GM23338 (cell line): ENCODE measurements at regions not wholly inside any gene's neighbourhood (a gene's known extent, or its start where the extent isn't known, plus 50 kb on each side); places are given as distances from the start of the nearest gene placed in this dataset.

Experiments used
- ATAC-seq: fragments of 200-7000 bp; cut with Tn5 transposase; 3 replicates; pipeline ENCODE4 v1.9.1; 2020
- DNase-seq: peaks from one replicate; pipeline ENCODE4 v3.0.0-alpha.2; 2015; ENCODE audit warnings: low spot score
- H2AFZ ChIP-seq: fragments of 200-600 bp; sonication (generic); 2 replicates; pipeline ENCODE4 v1.8.0; 2016; ENCODE audit warnings: antibody characterized with exemption, mild to moderate bottlenecking, moderate library complexity
- H3F3A ChIP-seq: fragments of 200-600 bp; sonication (generic); replicated peaks from 2 replicates; pipeline ENCODE4 v1.8.0; 2017; ENCODE audit warnings: antibody characterized with exemption, mixed run types, low read depth
- H3K27ac ChIP-seq: fragments of 200-600 bp; sonication (generic); 2 replicates; pipeline ENCODE4 v1.6.1; 2016; ENCODE audit warnings: low read depth
- H3K27me3 ChIP-seq: fragments of 200-600 bp; sonication (generic); 2 replicates; pipeline ENCODE4 v1.8.0; 2016; ENCODE audit warnings: mild to moderate bottlenecking, mixed run types, moderate library complexity; ENCODE audit not compliant: insufficient read depth
- H3K36me3 ChIP-seq: fragments of 200-600 bp; sonication (generic); 2 replicates; pipeline ENCODE4 v1.8.0; 2016; ENCODE audit warnings: mild to moderate bottlenecking; ENCODE audit not compliant: insufficient read depth
- H3K4me1 ChIP-seq: fragments of 200-600 bp; sonication (generic); 2 replicates; pipeline ENCODE4 v1.8.0; 2016; ENCODE audit warnings: mild to moderate bottlenecking, moderate library complexity; ENCODE audit not compliant: insufficient read depth
- H3K4me2 ChIP-seq: fragments of 200-600 bp; sonication (generic); 2 replicates; pipeline ENCODE4 v1.7.1; 2017; ENCODE audit warnings: mixed run types
- H3K4me3 ChIP-seq: fragments of 200-600 bp; sonication (generic); 2 replicates; pipeline ENCODE4 v1.6.1; 2016; ENCODE audit warnings: mixed run types
- H3K79me2 ChIP-seq: fragments of 200-600 bp; sonication (generic); replicated peaks from 2 replicates; pipeline ENCODE4 v1.8.0; 2017; ENCODE audit warnings: mild to moderate bottlenecking; ENCODE audit not compliant: insufficient read depth
- H3K9me2 ChIP-seq: fragments of 200-600 bp; sonication (generic); 2 replicates; pipeline ENCODE4 v1.8.0; 2017; ENCODE audit not compliant: insufficient read depth
- H4K20me1 ChIP-seq: fragments of 200-600 bp; sonication (generic); replicated peaks from 2 replicates; pipeline ENCODE4 v1.8.0; 2017; ENCODE audit warnings: mild to moderate bottlenecking; ENCODE audit not compliant: insufficient read depth
- H3K27ac Mint-ChIP-seq: 2 replicates; pipeline ENCODE4 v1.8.0; 2020; ENCODE audit warnings: inconsistent platforms, mild to moderate bottlenecking, moderate library complexity, mixed read lengths
- H3K27me3 Mint-ChIP-seq: 3 replicates; pipeline ENCODE4 v1.8.0; 2022; ENCODE audit warnings: low read depth, mild to moderate bottlenecking, moderate library complexity, mixed read lengths, inconsistent platforms; ENCODE audit not compliant: insufficient read depth, poor library complexity
- H3K36me3 Mint-ChIP-seq: 3 replicates; pipeline ENCODE4 v1.8.0; 2021; ENCODE audit warnings: low read depth, mild to moderate bottlenecking, inconsistent platforms, moderate library complexity, mixed read lengths
- H3K4me1 Mint-ChIP-seq: 3 replicates; pipeline ENCODE4 v1.8.0; 2020; ENCODE audit warnings: mild to moderate bottlenecking, inconsistent platforms, mixed read lengths
- H3K4me3 Mint-ChIP-seq: 3 replicates; pipeline ENCODE4 v1.8.0; 2021; ENCODE audit warnings: moderate library complexity, mild to moderate bottlenecking, inconsistent platforms, mixed read lengths
- H3K9me3 Mint-ChIP-seq: 3 replicates; pipeline ENCODE4 v1.8.0; 2020; ENCODE audit warnings: moderate library complexity, mild to moderate bottlenecking, inconsistent platforms, mixed read lengths
- CREB1 ChIP-seq: fragments of 250-450 bp; sonication (Bioruptor Pico); IDR thresholded peaks from 2 replicates; pipeline ENCODE4 v1.5.0; 2020; ENCODE audit warnings: low read depth, mild to moderate bottlenecking, moderate library complexity
- CTCF ChIP-seq, 2 experiments: fragments of 200-600 bp in 1 of 2; sonication (generic) in 1 of 2; conservative IDR thresholded peaks; 2 replicates each; pipeline versions ENCODE4 v1.5.1 to v1.6.1; 2016 to 2017; ENCODE audit warnings: antibody characterized with exemption in 2 of 2, low read depth in 2 of 2, mild to moderate bottlenecking in 2 of 2, moderate library complexity in 1 of 2
- ETS1 ChIP-seq: IDR thresholded peaks from 2 replicates; pipeline ENCODE4 v1.6.1; 2016; ENCODE audit warnings: antibody characterized with exemption
- EZH2 ChIP-seq: fragments of 200-600 bp; sonication (generic); IDR thresholded peaks from one replicate; pipeline ENCODE4 v1.8.0; 2017; ENCODE audit warnings: antibody characterized with exemption, mild to moderate bottlenecking, low read depth; ENCODE audit not compliant: unreplicated experiment
- EZH2phosphoT487 ChIP-seq: fragments of 200-600 bp; sonication (generic); IDR thresholded peaks from one replicate; pipeline ENCODE4 v1.8.1; 2018; ENCODE audit warnings: antibody characterized with exemption; ENCODE audit not compliant: unreplicated experiment
- JUNB ChIP-seq: IDR thresholded peaks from one replicate; pipeline ENCODE4 v1.6.1; 2016; ENCODE audit warnings: antibody characterized with exemption; ENCODE audit not compliant: unreplicated experiment
- NANOG ChIP-seq: IDR thresholded peaks from 2 replicates; pipeline ENCODE4 v1.6.1; 2016; ENCODE audit warnings: antibody characterized with exemption, borderline replicate concordance
- POLR2AphosphoS5 ChIP-seq: IDR thresholded peaks from 2 replicates; pipeline ENCODE4 v1.6.1; 2016; ENCODE audit warnings: antibody characterized with exemption, low read depth
- REST ChIP-seq: IDR thresholded peaks from one replicate; pipeline ENCODE4 v1.6.1; 2018; ENCODE audit warnings: antibody characterized with exemption; ENCODE audit not compliant: unreplicated experiment
- STAT1 ChIP-seq: IDR thresholded peaks from one replicate; pipeline ENCODE4 v1.6.1; 2016; ENCODE audit warnings: antibody characterized with exemption; ENCODE audit not compliant: unreplicated experiment
- ZNF114 ChIP-seq: fragments of 250-450 bp; sonication (Bioruptor Pico); IDR thresholded peaks from 2 replicates; pipeline ENCODE4 v1.5.0; 2020; ENCODE audit warnings: mild to moderate bottlenecking, moderate library complexity
- ZNF331 ChIP-seq: fragments of 250-450 bp; sonication (Bioruptor Pico); IDR thresholded peaks from 2 replicates; pipeline ENCODE4 v1.5.0; 2020; ENCODE audit warnings: low read depth, mild to moderate bottlenecking, moderate library complexity
- ZNF462 ChIP-seq: fragments of 250-450 bp; sonication (Bioruptor Pico); IDR thresholded peaks from 2 replicates; pipeline ENCODE4 v1.5.0; 2020; ENCODE audit warnings: mild to moderate bottlenecking, moderate library complexity

- TF ChIP-seq ZNF114 (CRISPR knock-in tag) (no peak), STAT1 (no peak), REST (no peak), JUNB (no peak), CTCF (conservative IDR thresholded peaks at IDR 0.05; ENCODE audit: low read depth in 2 of 2) (no peak), CREB1 (CRISPR knock-in tag) (no peak), ZNF331 (CRISPR knock-in tag) (no peak), POLR2AphosphoS5 (no peak), ZNF462 (CRISPR knock-in tag) (no peak), NANOG (no peak), EZH2 (no peak), EZH2phosphoT487 (no peak), ETS1 (no peak)
- ATAC-seq: no peak
- Histone ChIP-seq H3K27ac (no peak overlapping the region), H3K79me2 (no peaks in the 10 kb centered on the region), H2AFZ (no peak overlapping the region), H3K27me3 (no peaks in the 10 kb centered on the region), H3K9me2 (no peaks in the 10 kb centered on the region), H3K4me3 (no peak overlapping the region), H3F3A (no peaks in the 10 kb centered on the region), H3K4me2 (no peak overlapping the region), H3K4me1 (no peaks in the 10 kb centered on the region), H4K20me1 (no peaks in the 10 kb centered on the region), H3K36me3 (no peaks in the 10 kb centered on the region)
- H3K36me3 Mint-ChIP-seq: no peaks in the 10 kb centered on the region
- H3K27me3 Mint-ChIP-seq: no peaks in the 10 kb centered on the region
- no peak overlapping the region for H3K27ac Mint-ChIP-seq
- no peak for DNase-seq
- H3K4me1 Mint-ChIP-seq: no peaks in the 10 kb centered on the region
- 0 out of 3 replicates have a peak, but pooled peaks cover 2% of the 10 kb centered on the region for H3K9me3 Mint-ChIP-seq
- no peak overlapping the region for H3K4me3 Mint-ChIP-seq
Observed at GRCh38 chr6:76472858-76473257, 400.4 kb upstream of the IMPG1 start.
